GM12872 (cell line): ENCODE measurements at regions not wholly inside any gene's neighbourhood (a gene's known extent, or its start where the extent isn't known, plus 50 kb on each side); places are given as distances from the start of the nearest gene placed in this dataset.

Source experiments
- TF ChIP-seq, protein P1 (sequence below): IDR thresholded peaks from 3 replicates; pipeline ENCODE4 v1.5.1; 2011; ENCODE audit warnings: low read depth, mild to moderate bottlenecking, low read length, moderate library complexity; ENCODE audit not compliant: insufficient read depth

DNA sequence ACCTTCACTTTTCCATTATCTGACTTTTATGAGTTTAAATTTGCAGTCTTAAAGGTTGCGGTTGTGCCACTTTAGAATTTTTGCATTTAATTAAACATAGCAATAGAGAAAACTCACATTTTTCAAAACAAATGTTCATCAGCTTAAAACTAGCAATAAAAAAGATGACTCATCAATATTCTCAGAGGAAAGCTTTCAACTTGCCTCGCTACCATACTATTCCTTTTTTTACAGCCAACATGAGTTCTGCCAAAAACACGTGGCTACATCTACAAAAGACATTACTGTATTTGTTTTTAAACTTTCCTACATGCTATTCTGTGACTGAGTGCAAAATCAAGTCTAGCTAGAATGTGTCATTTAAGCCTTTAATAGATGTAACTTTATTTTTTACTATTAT lies 497.1 kb downstream of the RPS29 start:
- TF ChIP-seq, protein P1, sequence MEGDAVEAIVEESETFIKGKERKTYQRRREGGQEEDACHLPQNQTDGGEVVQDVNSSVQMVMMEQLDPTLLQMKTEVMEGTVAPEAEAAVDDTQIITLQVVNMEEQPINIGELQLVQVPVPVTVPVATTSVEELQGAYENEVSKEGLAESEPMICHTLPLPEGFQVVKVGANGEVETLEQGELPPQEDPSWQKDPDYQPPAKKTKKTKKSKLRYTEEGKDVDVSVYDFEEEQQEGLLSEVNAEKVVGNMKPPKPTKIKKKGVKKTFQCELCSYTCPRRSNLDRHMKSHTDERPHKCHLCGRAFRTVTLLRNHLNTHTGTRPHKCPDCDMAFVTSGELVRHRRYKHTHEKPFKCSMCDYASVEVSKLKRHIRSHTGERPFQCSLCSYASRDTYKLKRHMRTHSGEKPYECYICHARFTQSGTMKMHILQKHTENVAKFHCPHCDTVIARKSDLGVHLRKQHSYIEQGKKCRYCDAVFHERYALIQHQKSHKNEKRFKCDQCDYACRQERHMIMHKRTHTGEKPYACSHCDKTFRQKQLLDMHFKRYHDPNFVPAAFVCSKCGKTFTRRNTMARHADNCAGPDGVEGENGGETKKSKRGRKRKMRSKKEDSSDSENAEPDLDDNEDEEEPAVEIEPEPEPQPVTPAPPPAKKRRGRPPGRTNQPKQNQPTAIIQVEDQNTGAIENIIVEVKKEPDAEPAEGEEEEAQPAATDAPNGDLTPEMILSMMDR = no peak

DNA sequence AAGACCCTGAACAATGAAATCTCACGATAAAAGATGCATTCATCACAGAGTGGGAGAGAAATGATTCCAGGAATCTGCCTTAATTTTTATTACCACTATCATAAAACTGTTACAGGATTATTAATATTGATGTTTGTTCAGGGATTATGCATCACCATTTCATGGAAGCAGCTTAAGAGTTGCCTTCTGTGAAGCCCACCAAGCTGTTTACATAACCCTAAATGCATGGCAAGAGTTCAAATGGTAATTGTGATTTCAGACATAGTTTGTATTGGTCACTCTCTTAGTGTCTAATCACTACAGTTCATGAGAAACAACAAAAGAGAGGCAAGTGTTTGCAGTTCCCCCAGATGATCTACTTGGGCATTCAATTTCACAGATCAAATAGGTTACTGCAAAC lies 527.7 kb downstream of the RPS29 start:
- TF ChIP-seq, protein P1 = no peak

DNA sequence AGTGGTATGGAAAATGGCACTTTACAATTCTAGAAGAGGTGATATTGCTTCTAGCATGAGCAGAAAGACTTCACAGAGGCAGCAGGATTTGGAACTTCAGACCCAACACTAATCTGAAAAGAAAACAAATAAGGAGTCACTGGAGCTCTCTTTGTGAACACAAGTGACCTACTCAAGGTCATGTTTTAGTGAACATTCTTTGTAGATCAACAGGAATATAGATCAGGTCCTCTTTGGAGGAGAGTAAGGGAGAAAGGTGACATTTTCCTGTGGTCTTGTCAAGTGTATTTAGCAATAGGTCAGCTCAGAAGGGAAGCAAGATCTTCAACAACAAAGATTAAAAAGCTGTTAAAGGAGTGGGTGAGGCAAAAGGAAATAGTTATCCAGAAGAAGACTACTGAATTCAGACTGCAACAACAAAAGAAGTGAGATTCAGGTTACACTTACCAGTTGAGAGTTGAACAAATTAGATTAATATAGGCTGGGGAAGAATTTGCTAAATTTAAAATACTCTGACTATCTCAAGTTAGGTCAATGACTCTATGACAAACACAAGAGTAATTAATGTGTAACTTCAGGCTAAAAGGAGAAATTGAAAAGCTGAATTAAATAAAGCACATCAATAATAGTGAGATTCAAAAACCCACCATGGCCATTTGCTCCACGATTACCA lies 528.2 kb downstream of the RPS29 start:
- TF ChIP-seq, protein P1 = no peak

DNA sequence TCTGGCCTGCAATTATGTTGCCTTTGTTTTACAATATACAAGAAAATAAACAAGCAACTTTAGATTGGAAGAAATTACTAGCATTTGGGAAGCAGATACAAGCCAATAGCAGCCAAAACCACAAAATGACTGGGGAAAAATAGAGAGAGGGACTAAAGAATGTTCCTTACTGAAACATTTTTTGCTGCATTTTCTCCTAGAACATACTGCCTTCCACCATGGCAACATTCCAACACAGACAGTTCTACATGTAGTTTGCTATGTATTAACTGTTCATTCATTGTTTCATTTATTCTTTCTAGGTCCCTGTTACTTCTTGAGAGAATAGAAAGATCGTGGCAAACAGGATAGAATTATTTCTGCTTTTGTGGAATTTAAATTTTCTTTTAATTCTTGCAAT lies 530.2 kb downstream of the RPS29 start:
- TF ChIP-seq, protein P1 = no peak

DNA sequence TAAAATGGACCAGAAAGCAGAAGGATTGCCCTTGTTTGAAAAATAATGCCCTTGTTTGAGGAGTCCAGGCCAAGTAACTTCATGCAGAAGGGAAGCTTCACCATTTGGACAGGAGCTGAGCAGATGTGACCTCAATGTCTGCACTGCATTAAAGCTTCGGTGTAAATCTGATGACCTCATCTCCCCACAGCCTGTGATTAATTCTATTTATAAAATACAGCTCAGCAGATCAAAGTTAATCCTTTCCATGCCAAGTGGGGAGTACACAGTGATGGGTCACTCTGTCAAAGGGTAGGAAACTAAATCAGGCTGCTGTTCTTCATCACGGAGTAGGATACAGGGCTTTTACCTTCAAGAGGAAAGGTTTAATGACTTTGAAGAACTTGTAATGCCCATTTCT lies 533.7 kb downstream of the RPS29 start:
- TF ChIP-seq, protein P1 = no peak

DNA sequence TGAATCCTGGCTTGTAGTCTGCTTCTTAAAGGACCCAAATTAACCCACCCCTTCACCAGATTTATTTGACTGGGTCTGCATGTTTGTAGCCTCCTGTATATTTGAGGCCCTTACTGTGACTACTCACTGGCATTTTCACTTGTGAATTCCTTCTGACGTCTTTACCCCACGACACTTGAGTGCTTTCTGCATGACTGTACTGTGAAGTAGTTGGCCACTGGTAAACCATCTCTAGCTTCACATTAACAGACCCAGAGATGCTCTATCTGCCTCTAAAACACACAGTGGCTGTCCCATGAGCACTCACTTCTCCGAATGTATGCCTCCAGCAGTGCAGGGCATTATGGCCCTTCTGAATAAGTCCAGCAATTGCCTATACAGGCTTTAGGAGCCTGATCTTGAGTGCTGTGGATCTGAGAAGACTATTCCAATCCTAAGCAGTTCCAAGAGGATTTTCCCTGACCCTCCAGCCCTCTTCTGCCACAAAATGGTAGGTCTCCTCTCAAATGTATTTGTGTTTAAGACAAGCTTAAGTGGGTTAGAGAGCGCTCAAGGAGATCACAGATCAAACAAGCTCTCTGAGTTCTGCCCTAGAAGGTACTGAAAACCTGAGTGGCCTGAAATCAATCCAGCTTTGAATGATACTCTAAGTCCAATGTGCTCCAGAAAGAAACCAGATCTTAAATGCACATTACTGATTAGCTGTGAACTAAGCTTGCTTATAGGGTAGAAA lies 534.7 kb downstream of the RPS29 start:
- TF ChIP-seq, protein P1 = no peak

DNA sequence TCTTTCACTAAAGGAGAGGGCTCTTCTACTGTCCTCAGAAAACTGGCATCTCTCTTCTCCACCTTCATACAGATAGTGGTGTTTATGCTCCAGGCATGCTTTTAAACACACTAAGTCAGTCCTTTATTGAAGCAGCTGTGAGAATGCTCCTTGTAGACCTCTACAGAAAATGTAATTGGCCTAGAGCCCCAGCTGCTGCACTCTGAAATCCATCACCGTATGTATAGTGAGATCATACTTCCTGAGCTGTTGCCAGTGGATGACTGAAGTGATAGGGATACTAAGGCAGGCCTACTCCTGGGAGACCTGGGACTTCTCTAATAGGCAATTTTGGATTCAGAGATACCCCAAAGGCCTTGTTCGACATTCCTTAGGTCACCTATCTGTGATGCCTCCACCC lies 535.4 kb downstream of the RPS29 start:
- TF ChIP-seq, protein P1 = no peak
